Ureter (tissue), 1 donor: ENCODE measurements at regions not wholly inside any gene's neighbourhood (a gene's known extent, or its start where the extent isn't known, plus 50 kb on each side); places are given as distances from the start of the nearest gene placed in this dataset.

Source experiments
- DNase-seq: peaks from one replicate; pipeline ENCODE4 v3.0.0-alpha.2; 2020; ENCODE audit warnings: low spot score
- donor health status: DM: yes; HTN: yes; CAD: no.

- no peak for DNase-seq
These were observed 78.5 kb upstream of the BCL6 start for GRCh38 chr3:187823746-187824145.

- no peak for DNase-seq
These were observed 82.5 kb upstream of the BCL6 start for GRCh38 chr3:187827723-187828122.

DNA sequence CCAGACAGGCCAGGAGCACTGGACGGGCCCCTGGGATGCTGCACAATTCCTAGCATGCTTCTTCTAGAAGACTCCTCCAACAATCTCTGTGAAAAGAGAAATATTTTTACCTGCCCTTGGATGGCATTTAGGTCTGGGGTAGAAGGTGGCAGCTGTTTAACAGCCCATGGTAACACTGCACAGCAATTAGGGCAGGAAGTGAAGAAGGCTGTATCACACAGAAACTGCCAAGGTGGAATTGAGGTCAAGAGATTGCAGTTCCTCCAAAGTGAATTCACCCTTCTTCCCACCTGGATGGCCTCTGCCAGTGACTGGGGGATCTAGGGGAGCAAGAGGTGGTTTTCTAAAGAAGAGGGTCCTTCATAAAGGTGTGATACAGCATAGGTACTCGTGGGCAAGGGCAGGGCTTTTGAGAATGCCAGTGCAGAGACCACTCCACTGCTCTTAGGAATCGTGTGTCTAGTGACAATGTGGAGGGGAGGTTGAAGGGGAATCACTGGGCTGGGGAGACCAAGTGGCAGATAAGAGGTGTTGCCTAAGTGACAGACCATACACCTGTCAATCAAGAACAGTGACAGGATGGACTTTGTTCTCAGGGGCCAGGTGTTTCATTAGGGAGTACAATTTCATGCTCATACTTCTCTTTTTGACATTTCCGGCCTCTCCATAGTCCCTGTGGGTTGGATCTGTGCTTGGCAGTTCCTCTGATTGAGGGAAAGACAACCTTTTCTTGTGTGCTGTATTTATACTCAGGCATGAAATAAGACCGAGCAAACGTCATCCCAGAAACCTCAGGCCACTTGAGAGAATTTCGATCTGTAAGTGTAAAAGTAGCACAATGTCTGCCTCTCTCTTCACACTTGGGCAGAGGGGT is 83.5 kb upstream of the BCL6 start:
- no peak for DNase-seq

DNA sequence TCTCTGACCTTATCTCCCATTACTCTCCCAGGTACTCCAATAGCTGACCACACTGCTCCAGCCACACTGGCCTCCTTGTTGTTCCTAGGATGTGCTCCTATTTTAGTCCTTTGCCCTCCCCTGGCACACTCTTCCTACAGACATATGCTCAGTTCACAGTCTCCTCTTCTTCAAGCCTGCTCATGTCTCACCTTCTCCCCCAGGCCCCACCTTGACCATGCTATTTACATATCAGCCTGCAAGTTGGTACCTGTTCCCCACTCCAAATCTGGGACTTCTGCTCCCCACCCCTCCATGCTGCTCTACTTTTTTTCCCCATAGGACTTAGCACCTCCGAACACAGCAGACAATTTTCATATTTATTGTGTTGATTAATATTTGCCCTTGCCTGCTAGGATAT is 84.9 kb upstream of the BCL6 start:
- no peak for DNase-seq

DNA sequence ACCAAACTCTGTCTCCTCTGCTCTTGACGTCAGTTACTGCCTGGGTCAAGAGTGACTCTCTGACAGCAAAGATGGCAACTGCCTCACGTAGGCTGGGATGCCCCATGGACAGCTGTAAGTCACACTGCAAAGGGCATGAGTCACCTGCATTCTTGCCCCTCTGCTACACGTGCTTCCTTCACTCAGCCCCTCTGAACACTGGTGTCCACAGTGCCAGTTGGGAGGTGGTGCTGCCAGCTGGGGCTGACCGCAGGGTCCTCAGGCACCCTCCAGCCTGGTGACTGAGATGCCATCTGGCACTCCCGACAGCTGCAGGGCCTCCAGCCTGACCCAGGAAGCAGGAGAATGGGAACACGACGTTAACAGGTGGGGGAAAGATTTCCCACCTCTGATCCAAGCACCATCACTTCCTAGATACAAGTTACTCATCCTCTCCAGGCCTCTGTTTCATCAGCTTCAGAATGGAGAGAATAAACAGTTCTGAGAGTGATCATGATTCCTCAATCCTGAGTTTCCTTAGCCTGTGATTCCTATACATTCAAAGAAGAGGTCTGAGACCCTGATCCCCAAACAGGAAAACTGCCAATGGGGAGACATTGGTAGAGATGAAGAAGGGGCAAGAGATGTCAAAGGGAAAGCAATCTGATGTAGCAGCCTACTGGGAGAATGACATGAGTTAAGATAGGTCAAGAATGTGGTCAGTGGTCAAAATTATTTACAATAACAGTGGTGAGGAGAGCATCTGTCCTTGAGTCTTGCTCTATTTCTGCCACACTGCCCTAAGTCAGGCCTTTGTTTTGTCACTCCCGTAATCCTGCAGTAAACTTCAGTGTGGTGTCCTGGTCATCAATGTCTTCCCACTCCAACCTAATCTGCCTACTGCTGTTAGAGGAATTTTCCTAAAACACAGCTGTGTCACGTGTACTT is 86.1 kb upstream of the BCL6 start:
- no peak for DNase-seq

GRCh38 chr3:187832202-187832601 is 86.9 kb upstream of the BCL6 start:
- DNase-seq: no peak

GRCh38 chr3:187833375-187833774 is 88.1 kb upstream of the BCL6 start:
- DNase-seq: no peak

GRCh38 chr3:187833799-187834578 is 88.7 kb upstream of the BCL6 start:
- DNase-seq: no peak

DNA sequence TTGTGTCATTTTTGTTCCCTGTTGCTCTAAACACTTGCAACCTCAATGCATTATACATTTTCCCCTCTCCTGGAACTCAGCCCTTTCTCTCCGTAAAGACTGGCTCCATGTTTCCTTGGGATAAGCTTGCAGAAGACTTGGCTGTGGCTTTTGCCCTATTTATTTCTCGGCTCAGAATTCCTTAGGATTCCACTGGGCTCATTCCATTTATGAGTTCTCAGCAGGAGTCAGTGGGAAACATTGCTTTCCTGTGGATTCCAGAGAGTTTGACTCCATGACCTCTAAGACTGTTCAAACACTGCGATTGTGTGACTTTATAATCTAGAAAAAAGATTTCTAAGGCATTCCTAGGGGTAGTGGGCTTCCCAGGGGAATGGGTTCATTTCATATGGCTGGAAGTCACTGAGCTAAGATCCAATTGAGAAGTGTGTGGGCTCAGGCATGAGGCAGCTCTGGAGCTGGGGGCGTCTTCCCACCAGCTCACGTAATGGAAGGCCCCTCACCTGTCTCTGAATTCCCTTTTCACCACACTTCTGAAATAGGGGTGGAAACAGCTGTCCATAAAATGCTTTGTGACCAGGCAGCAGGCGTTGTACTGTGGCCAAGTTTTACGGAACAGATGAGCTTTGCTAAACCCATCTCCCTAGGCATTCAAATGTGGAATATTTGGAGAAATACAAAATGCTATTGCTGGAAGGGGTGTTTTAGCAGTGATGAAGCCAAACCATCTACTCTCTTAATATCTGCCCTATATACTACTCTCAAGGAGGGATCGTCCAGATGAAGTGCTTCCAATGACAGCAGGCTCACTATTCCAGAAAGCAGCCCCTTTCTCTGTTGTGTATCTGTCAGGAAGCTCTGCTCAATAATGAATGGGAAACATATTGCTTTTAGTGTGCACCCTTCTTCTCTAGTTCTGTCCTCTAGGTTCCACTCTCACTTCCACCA is 91.8 kb upstream of the BCL6 start:
- no peak for DNase-seq

- no peak for DNase-seq
These were observed 92.8 kb upstream of the BCL6 start for GRCh38 chr3:187838016-187838540.

- DNase-seq: no peak
These were observed 94.2 kb upstream of the BCL6 start for GRCh38 chr3:187839422-187839821.

- DNase-seq: no peak
These were observed 95.6 kb upstream of the BCL6 start for GRCh38 chr3:187840856-187841255.

DNA sequence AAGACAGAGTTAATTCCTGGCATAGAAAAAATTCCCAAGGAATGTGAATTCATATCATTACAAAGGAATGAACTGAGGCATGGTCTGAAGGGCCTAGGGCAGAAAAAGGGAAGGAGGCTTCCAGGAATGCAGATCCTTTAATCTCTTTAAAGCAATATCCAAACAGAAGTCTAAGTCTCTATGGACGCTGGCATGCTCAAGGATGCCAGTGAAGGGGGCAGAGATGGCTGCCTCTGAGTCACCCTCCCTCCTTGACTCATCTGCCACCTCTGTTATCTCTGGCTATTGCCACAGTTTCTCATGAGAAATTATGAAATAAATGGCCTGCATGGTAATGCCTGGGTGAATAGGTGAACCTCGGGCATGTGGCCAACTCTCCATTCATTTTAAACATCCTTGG is 96.3 kb upstream of the BCL6 start:
- DNase-seq: no peak

- no peak for DNase-seq
These were observed 98.4 kb upstream of the BCL6 start for GRCh38 chr3:187843654-187844053.

GRCh38 chr3:187844708-187845107 is 99.4 kb upstream of the BCL6 start:
- no peak for DNase-seq

DNA sequence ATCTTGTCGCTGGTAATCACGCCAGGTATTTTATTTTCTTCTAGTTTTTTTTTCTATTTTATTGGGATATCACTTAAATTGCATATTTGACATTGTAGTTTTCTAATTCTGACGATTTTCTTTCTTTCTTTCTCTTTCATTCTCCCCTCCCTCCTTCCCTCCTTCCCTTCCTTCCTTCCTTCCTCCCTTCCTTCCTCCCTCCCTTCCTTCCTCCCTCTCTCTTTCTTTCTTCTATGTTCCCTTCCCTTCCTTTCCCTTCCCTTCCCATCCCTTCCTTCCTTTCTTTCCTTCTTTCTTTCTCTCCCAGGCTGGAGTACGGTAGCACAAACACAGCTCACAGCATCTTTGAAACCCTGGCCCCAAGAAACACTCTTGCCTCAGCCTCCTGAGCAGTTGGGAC is 100.6 kb upstream of the BCL6 start:
- no peak for DNase-seq

- no peak for DNase-seq
These were observed 103.1 kb upstream of the BCL6 start for GRCh38 chr3:187848401-187848800.

GRCh38 chr3:187849016-187849654 is 103.9 kb upstream of the BCL6 start:
- no peak for DNase-seq

DNA sequence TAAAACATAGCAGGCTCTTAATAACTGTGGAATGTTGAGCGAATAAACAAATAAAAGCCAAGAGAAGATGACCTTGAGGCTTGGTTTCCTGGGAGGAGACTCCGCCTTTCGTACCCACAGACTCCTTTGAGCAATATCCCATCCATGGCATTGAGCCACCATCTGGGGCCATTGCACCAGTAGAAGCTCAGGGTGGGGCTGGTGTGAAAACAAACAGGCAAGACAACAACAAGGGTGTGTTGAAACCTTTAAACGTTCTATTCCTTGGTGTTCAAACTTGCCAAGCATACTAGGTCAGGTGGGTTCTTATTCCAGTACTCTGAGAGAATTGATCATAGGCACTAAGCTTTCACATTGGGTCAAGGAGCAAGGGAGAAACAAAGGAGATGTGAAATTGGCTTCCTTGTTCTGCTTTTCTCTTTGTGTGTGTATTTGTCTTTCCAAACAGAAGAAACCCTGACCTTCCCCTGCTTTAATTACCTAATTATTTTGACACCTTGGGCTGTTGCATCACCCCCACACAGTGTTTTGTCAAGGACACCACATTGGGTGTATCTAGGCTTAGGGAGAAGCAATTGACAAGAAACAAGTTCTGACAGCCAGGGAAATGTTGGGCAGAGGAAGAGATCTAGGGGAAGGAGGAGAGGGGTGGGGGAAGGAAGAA is 105.1 kb upstream of the BCL6 start:
- DNase-seq: no peak
